HCT116 (cell line): ENCODE measurements at regions not wholly inside any gene's neighbourhood (a gene's known extent, or its start where the extent isn't known, plus 50 kb on each side); places are given as distances from the start of the nearest gene placed in this dataset.

Experiments
- ATAC-seq: fragments of 200-7000 bp; cut with Tn5 transposase; 2 replicates; pipeline ENCODE4 v1.9.1; 2020; ENCODE audit warnings: mild to moderate bottlenecking, moderate library complexity
- BruUV-seq: library from RNA; stranded (reverse); fragments of 400-500 nt; replicated peaks from 2 replicates; lab custom pipeline; 2021; lab: Mats Ljungman, UMichigan
- CTCF ChIA-PET: fragments of 300-600 bp; sonication (Branson Sonifier 250); formaldehyde crosslinking; loops from one replicate; lab custom pipeline; 2021; ENCODE audit warnings: antibody characterized with exemption; lab: Charles Lee
- POLR2A ChIA-PET: fragments of 300-600, 350-600 bp; sonication (Branson Sonifier 250); formaldehyde crosslinking; loops from one replicate; lab custom pipeline; 2021; ENCODE audit warnings: antibody characterized with exemption; lab: Charles Lee
- RAD21 ChIA-PET, 2 experiments: fragments of 300-600 bp; sonication (Branson Sonifier 250); formaldehyde crosslinking; loops; one replicate each; lab custom pipeline; 2023; ENCODE audit warnings: low total read pairs in 2 of 2; ENCODE audit not compliant: uncharacterized antibody in 2 of 2, unreplicated experiment in 2 of 2, low non-redundant PET in 1 of 2; lab: Charles Lee
- DNase-seq: peaks from one replicate; pipeline ENCODE4 v3.0.0-alpha.2; 2010; ENCODE audit warnings: low read depth, low spot score
- H2AFZ ChIP-seq: fragments of 200-600 bp; shearing (Covaris generic), sonication (generic); 2 replicates; pipeline ENCODE4 v1.6.1; 2017; ENCODE audit warnings: low read depth, mixed run types, mixed read lengths, antibody characterized with exemption, low read length; ENCODE audit not compliant: poor library complexity, severe bottlenecking
- H3K27ac ChIP-seq: 2 replicates; pipeline ENCODE4 v1.5.1; 2012; ENCODE audit warnings: low read depth, low read length
- H3K27me3 ChIP-seq: fragments of 200-600 bp; sonication (generic); 2 replicates; pipeline ENCODE4 v1.6.1; 2016; ENCODE audit warnings: mixed run types, low read length, mixed read lengths; ENCODE audit not compliant: insufficient read depth
- H3K36me3 ChIP-seq, 2 experiments: fragments of 200-500 bp in 1 of 2; fragments of 200-600 bp in 1 of 2; sonication (Bioruptor generic) in 1 of 2; sonication (generic) in 1 of 2; 2 replicates each; pipeline versions ENCODE4 v1.5.1 to v1.6.1; 2014 to 2016; ENCODE audit warnings: low read length in 2 of 2, inconsistent platforms in 1 of 2, mixed read lengths in 1 of 2, mixed run types in 1 of 2; ENCODE audit not compliant: insufficient read depth in 2 of 2, control insufficient read depth in 1 of 2
- H3K4me1 ChIP-seq, 2 experiments: fragments of 200-600 bp in 1 of 2; sonication (generic) in 1 of 2; 2 replicates each; pipeline versions ENCODE4 v1.5.1 to v1.6.1; 2012 to 2017; ENCODE audit warnings: low read length in 2 of 2, inconsistent platforms in 1 of 2, mild to moderate bottlenecking in 1 of 2, mixed read lengths in 1 of 2, mixed run types in 1 of 2, moderate library complexity in 1 of 2; ENCODE audit not compliant: insufficient read depth in 2 of 2, control insufficient read depth in 1 of 2
- H3K4me2 ChIP-seq: fragments of 200-600 bp; sonication (generic); 2 replicates; pipeline ENCODE4 v1.6.1; 2017; ENCODE audit warnings: mixed run types, low read length, mixed read lengths
- H3K4me3 ChIP-seq, 2 experiments: fragments of 200-600 bp in 1 of 2; sonication (generic) in 1 of 2; replicated peaks in 1 of 2; 2 replicates each; pipeline ENCODE4 v1.5.1; 2011 to 2016; ENCODE audit warnings: low read length in 2 of 2, control low read depth in 1 of 2, low read depth in 1 of 2, mild to moderate bottlenecking in 1 of 2, mixed read lengths in 1 of 2, mixed run types in 1 of 2
- H3K79me2 ChIP-seq: fragments of 200-600 bp; sonication (generic); 2 replicates; pipeline ENCODE4 v1.6.1; 2017; ENCODE audit warnings: mild to moderate bottlenecking, mixed run types, low read length, moderate library complexity, mixed read lengths; ENCODE audit not compliant: insufficient read depth
- H3K9ac ChIP-seq: fragments of 200-600 bp; sonication (generic); 2 replicates; pipeline ENCODE4 v1.6.1; 2016; ENCODE audit warnings: low read length, mixed read lengths
- H3K9me2 ChIP-seq: fragments of 200-600 bp; sonication (generic), shearing (Covaris generic); 2 replicates; pipeline ENCODE4 v1.6.1; 2017; ENCODE audit warnings: mixed run types, mild to moderate bottlenecking, moderate library complexity; ENCODE audit not compliant: insufficient read depth
- H3K9me3 ChIP-seq, 2 experiments: fragments of 200-500 bp in 1 of 2; fragments of 200-600 bp in 1 of 2; sonication (Bioruptor generic) in 1 of 2; sonication (generic) in 1 of 2; 2 replicates each; pipeline ENCODE4 v1.6.1; 2014 to 2017; ENCODE audit warnings: low read length in 2 of 2, mixed read lengths in 2 of 2, inconsistent platforms in 1 of 2, low read depth in 1 of 2, mild to moderate bottlenecking in 1 of 2, mixed run types in 1 of 2, moderate library complexity in 1 of 2; ENCODE audit not compliant: control insufficient read depth in 1 of 2, insufficient read depth in 1 of 2
- H4K20me1 ChIP-seq: fragments of 200-600 bp; sonication (generic), shearing (Covaris generic); 2 replicates; pipeline ENCODE4 v1.6.1; 2017; ENCODE audit warnings: mixed run types, mild to moderate bottlenecking, moderate library complexity; ENCODE audit not compliant: insufficient read depth
- CEBPB ChIP-seq: IDR thresholded peaks from 2 replicates; pipeline ENCODE4 v1.6.1; 2012; ENCODE audit warnings: low read depth
- ELF1 ChIP-seq: IDR thresholded peaks from 2 replicates; pipeline ENCODE4 v1.6.1; 2012; ENCODE audit warnings: low read depth, borderline replicate concordance
- EZH2phosphoT487 ChIP-seq: fragments of 200-600 bp; IDR thresholded peaks from 2 replicates; pipeline ENCODE4 v1.6.1; 2018; ENCODE audit warnings: antibody characterized with exemption, borderline replicate concordance
- POLR2AphosphoS5 ChIP-seq: IDR thresholded peaks from 2 replicates; pipeline ENCODE4 v1.6.1; 2011; ENCODE audit warnings: mild to moderate bottlenecking, low read depth, low read length, moderate library complexity
- REST ChIP-seq: IDR thresholded peaks from 2 replicates; pipeline ENCODE4 v1.6.1; 2012; ENCODE audit warnings: low read depth
- SP1 ChIP-seq: IDR thresholded peaks from 2 replicates; pipeline ENCODE4 v1.6.1; 2012; ENCODE audit warnings: low read depth
- SRF ChIP-seq: IDR thresholded peaks from 2 replicates; pipeline ENCODE4 v1.6.1; 2012; ENCODE audit warnings: low read depth
- YY1 ChIP-seq: IDR thresholded peaks from 2 replicates; pipeline ENCODE4 v1.6.1; 2011; ENCODE audit warnings: low read length, low read depth, moderate library complexity, mild to moderate bottlenecking; ENCODE audit not compliant: insufficient replicate concordance; ENCODE audit errors: extremely low read depth
- ZBTB33 ChIP-seq: IDR thresholded peaks from 2 replicates; pipeline ENCODE4 v1.6.1; 2011; ENCODE audit warnings: mild to moderate bottlenecking, low read length, moderate library complexity; ENCODE audit not compliant: insufficient replicate concordance; ENCODE audit errors: extremely low read depth
- ZNF274 ChIP-seq: fragments of 200-500 bp; sonication (Bioruptor generic); IDR thresholded peaks from 2 replicates; pipeline ENCODE4 v1.6.1; 2014; ENCODE audit warnings: mild to moderate bottlenecking, low read depth, low read length, inconsistent platforms
- intact Hi-C: fragments of 100-400 bp; cut with micrococcal nuclease; formaldehyde crosslinking; loops from 2 replicates; pipeline ENCODE4 v1.10.0; 2022

GRCh38 chr22:27337676-27338075 lies 463.9 kb downstream of the MN1 start:
- POLR2A ChIA-PET: no interaction called here
- Histone ChIP-seq H3K27me3 (peaks cover 33% of the 10 kb centered on the region), H3K4me3 (no peak overlapping the region), H3K36me3 (no peaks in the 10 kb centered on the region), H3K9me2 (no peaks in the 10 kb centered on the region), H3K4me1 (no peaks in the 10 kb centered on the region), H3K79me2 (no peaks in the 10 kb centered on the region), H2AFZ (no peak overlapping the region), H3K27ac (no peak overlapping the region), H4K20me1 (no peaks in the 10 kb centered on the region; the same call in 1 of the 2 replicates), H3K9ac (no peak overlapping the region), H3K4me2 (no peak overlapping the region), H3K9me3 (no peaks in the 10 kb centered on the region; a peak in 1 of 4 replicates)
- intact Hi-C loops: no loop called here
- ATAC-seq: no peak
- BruUV-seq: no TSS peak
- RAD21 ChIA-PET: no interaction called here
- TF ChIP-seq ELF1: no peak
- TF ChIP-seq YY1: no peak
- no peak for TF ChIP-seq SRF
- TF ChIP-seq POLR2AphosphoS5: no peak
- TF ChIP-seq ZBTB33: no peak
- TF ChIP-seq SP1: no peak
- DNase-seq: no peak
- CTCF ChIA-PET: no interaction called here

- no peak overlapping the region for H3K9ac ChIP-seq
- no peak overlapping the region for H3K4me2 ChIP-seq
- no peaks in the 10 kb centered on the region; a peak in 1 of 4 replicates for H3K9me3 ChIP-seq
- DNase-seq: no peak
- intact Hi-C loops: no loop called here
- H3K27me3 ChIP-seq: peaks cover 29% of the 10 kb centered on the region
- no peak overlapping the region for H3K4me3 ChIP-seq
- H3K79me2 ChIP-seq: no peaks in the 10 kb centered on the region
- ChIA-PET POLR2A (no interaction called here), RAD21 (no interaction called here), CTCF (no interaction called here)
- H2AFZ ChIP-seq: no peak overlapping the region
- no peaks in the 10 kb centered on the region for H3K36me3 ChIP-seq
- no peaks in the 10 kb centered on the region for H3K4me1 ChIP-seq
- no peaks in the 10 kb centered on the region for H3K9me2 ChIP-seq
- H3K27ac ChIP-seq: no peak overlapping the region
- no TSS peak for BruUV-seq
- ATAC-seq: no peak
- no peaks in the 10 kb centered on the region; the same call in 1 of the 2 replicates for H4K20me1 ChIP-seq
- TF ChIP-seq POLR2AphosphoS5: no peak
- no peak for TF ChIP-seq ELF1
- TF ChIP-seq EZH2phosphoT487: no peak
- no peak for TF ChIP-seq CEBPB
- TF ChIP-seq REST: no peak
- TF ChIP-seq ZBTB33: no peak
- no peak for TF ChIP-seq ZNF274
These were observed 461.5 kb downstream of the MN1 start for GRCh38 chr22:27340047-27340446.
